OCI-LY1 (cell line): ENCODE measurements at regions not wholly inside any gene's neighbourhood (a gene's known extent, or its start where the extent isn't known, plus 50 kb on each side); places are given as distances from the start of the nearest gene placed in this dataset.

ENCODE experiments used
- H2AFZ ChIP-seq: fragments of 200-600 bp; sonication (generic), shearing (Covaris generic); 2 replicates; pipeline ENCODE4 v1.6.0; 2014; ENCODE audit warnings: antibody characterized with exemption, mild to moderate bottlenecking, low read length
- H3F3A ChIP-seq: fragments of 200-600 bp; sonication (generic), shearing (Covaris generic); 2 replicates; pipeline ENCODE4 v1.6.0; 2014; ENCODE audit warnings: mild to moderate bottlenecking, antibody characterized with exemption, low read length, moderate library complexity; ENCODE audit not compliant: insufficient read depth
- H3K27ac ChIP-seq: fragments of 200-600 bp; sonication (generic); 2 replicates; pipeline ENCODE4 v1.5.1; 2014; ENCODE audit warnings: low read length, mixed run types, mild to moderate bottlenecking, low read depth; ENCODE audit not compliant: poor library complexity, severe bottlenecking
- H3K27me3 ChIP-seq: fragments of 200-600 bp; sonication (generic); 2 replicates; pipeline ENCODE4 v1.6.0; 2014; ENCODE audit warnings: antibody characterized with exemption, mild to moderate bottlenecking, low read length, moderate library complexity; ENCODE audit not compliant: insufficient read depth
- H3K36me3 ChIP-seq: fragments of 200-600 bp; sonication (generic); 2 replicates; pipeline ENCODE4 v1.6.1; 2014; ENCODE audit warnings: mild to moderate bottlenecking, antibody characterized with exemption, low read length, moderate library complexity, mixed read lengths; ENCODE audit not compliant: insufficient read depth
- H3K4me1 ChIP-seq: fragments of 200-600 bp; sonication (generic); 2 replicates; pipeline ENCODE4 v1.5.1; 2014; ENCODE audit warnings: mild to moderate bottlenecking, low read length, moderate library complexity; ENCODE audit not compliant: insufficient read depth, severe bottlenecking
- H3K4me2 ChIP-seq: fragments of 200-600 bp; sonication (generic), shearing (Covaris generic); 2 replicates; pipeline ENCODE4 v1.6.1; 2014; ENCODE audit warnings: low read length
- H3K4me3 ChIP-seq: fragments of 200-600 bp; sonication (generic); 2 replicates; pipeline ENCODE4 v1.5.1; 2014; ENCODE audit warnings: low read length, low read depth, mild to moderate bottlenecking, mixed read lengths; ENCODE audit not compliant: poor library complexity, severe bottlenecking
- H3K79me2 ChIP-seq: fragments of 200-600 bp; shearing (Covaris generic); 2 replicates; pipeline ENCODE4 v1.6.1; 2016; ENCODE audit warnings: mixed run types, low read length, mixed read lengths; ENCODE audit not compliant: insufficient read depth
- H3K9ac ChIP-seq: fragments of 200-600 bp; sonication (generic), shearing (Covaris generic); 2 replicates; pipeline ENCODE4 v1.6.1; 2014; ENCODE audit warnings: mild to moderate bottlenecking, low read length, mixed read lengths
- H3K9me2 ChIP-seq: fragments of 200-600 bp; sonication (generic), shearing (Covaris generic); 2 replicates; pipeline ENCODE4 v1.6.1; 2014; ENCODE audit warnings: low read depth, mild to moderate bottlenecking, low read length, mixed read lengths
- H3K9me3 ChIP-seq: fragments of 200-600 bp; shearing (Covaris generic); 2 replicates; pipeline ENCODE4 v1.6.1; 2014; ENCODE audit warnings: low read length, mixed read lengths
- H4K20me1 ChIP-seq: fragments of 200-600 bp; sonication (generic), shearing (Covaris generic); 2 replicates; pipeline ENCODE4 v1.6.0; 2016; ENCODE audit warnings: mild to moderate bottlenecking, low read length; ENCODE audit not compliant: insufficient read depth
- EZH2 ChIP-seq: fragments of 200-600 bp; sonication (generic), shearing (Covaris generic); IDR thresholded peaks from 2 replicates; pipeline ENCODE4 v1.8.0; 2017; ENCODE audit warnings: borderline replicate concordance, mixed run types, mild to moderate bottlenecking, antibody characterized with exemption, low read length, moderate library complexity, mixed read lengths
- TF ChIP-seq, protein P1 (sequence below): fragments of 200-600 bp; sonication (generic), shearing (Covaris generic); IDR thresholded peaks from 2 replicates; pipeline ENCODE4 v1.5.1; 2017; ENCODE audit warnings: mild to moderate bottlenecking, antibody characterized with exemption, low read length, moderate library complexity, mixed read lengths

- no peaks in the 10 kb centered on the region for H3K27me3 ChIP-seq
- H3K27ac ChIP-seq: no peak overlapping the region
- H3K9me2 ChIP-seq: no peaks in the 10 kb centered on the region
- no peaks in the 10 kb centered on the region for H3K36me3 ChIP-seq
- H4K20me1 ChIP-seq: no peaks in the 10 kb centered on the region
- no peak overlapping the region for H3K9ac ChIP-seq
- H3K79me2 ChIP-seq: no peaks in the 10 kb centered on the region
- no peak overlapping the region for H2AFZ ChIP-seq
- no peak overlapping the region for H3K4me3 ChIP-seq
- TF ChIP-seq, protein P1, sequence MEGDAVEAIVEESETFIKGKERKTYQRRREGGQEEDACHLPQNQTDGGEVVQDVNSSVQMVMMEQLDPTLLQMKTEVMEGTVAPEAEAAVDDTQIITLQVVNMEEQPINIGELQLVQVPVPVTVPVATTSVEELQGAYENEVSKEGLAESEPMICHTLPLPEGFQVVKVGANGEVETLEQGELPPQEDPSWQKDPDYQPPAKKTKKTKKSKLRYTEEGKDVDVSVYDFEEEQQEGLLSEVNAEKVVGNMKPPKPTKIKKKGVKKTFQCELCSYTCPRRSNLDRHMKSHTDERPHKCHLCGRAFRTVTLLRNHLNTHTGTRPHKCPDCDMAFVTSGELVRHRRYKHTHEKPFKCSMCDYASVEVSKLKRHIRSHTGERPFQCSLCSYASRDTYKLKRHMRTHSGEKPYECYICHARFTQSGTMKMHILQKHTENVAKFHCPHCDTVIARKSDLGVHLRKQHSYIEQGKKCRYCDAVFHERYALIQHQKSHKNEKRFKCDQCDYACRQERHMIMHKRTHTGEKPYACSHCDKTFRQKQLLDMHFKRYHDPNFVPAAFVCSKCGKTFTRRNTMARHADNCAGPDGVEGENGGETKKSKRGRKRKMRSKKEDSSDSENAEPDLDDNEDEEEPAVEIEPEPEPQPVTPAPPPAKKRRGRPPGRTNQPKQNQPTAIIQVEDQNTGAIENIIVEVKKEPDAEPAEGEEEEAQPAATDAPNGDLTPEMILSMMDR: no peak
- TF ChIP-seq EZH2: no peak
- H3K9me3 ChIP-seq: no peaks in the 10 kb centered on the region
- H3K4me1 ChIP-seq: no peaks in the 10 kb centered on the region
- H3F3A ChIP-seq: no peaks in the 10 kb centered on the region
- H3K4me2 ChIP-seq: no peak overlapping the region
These were observed 437.6 kb downstream of the C6orf118 start for GRCh38 chr6:164871783-164872182.

DNA sequence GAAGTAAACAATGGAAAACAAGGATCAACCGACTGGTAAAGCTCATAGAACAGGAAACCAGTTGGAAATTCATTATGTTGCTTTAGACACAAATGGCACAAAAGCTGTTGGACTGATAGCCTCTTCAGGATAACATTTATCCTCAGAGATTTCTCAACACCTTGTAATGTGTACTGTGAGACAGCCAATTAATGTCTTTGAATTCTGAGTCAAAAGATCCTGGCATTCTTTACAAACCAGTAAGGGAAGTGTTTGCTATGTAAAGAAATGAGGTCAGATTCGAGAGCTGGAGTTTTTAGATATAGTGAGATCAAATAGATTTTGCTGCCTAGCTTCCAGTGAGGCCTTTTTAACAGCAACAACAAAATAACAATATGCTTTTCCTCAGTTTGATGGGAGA lies 439.2 kb downstream of the C6orf118 start:
- H3K4me2 ChIP-seq: no peak overlapping the region
- H3K79me2 ChIP-seq: no peaks in the 10 kb centered on the region
- H3K27ac ChIP-seq: no peak overlapping the region
- TF ChIP-seq EZH2: no peak
- TF ChIP-seq, protein P1: no peak
- no peaks in the 10 kb centered on the region for H4K20me1 ChIP-seq
- no peaks in the 10 kb centered on the region for H3F3A ChIP-seq
- no peaks in the 10 kb centered on the region for H3K9me2 ChIP-seq
- H2AFZ ChIP-seq: no peak overlapping the region
- H3K27me3 ChIP-seq: no peaks in the 10 kb centered on the region
- H3K9ac ChIP-seq: no peak overlapping the region
- no peak overlapping the region for H3K4me3 ChIP-seq
- H3K36me3 ChIP-seq: no peaks in the 10 kb centered on the region
- no peaks in the 10 kb centered on the region for H3K4me1 ChIP-seq
- no peaks in the 10 kb centered on the region for H3K9me3 ChIP-seq

DNA sequence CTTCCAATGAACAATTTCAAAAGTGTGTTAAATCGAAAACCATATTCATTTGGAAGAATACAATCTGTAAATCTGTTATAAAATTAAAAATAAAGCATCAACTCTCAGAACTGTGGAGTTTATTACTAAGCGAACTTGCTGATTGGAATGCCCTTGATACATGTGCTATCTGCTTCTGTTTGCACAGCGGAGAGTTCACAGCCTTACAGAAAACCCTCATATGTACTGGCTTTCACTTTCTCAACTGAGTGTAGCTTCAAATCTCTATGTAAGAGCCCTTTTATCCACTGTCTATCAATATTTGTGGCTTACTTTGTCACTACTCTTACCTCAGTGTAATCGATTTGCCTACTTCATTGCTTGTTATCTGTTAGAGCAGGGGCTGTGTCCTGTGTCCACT lies 447.4 kb downstream of the C6orf118 start:
- Histone ChIP-seq H3K9ac (no peak overlapping the region), H2AFZ (no peak overlapping the region), H3K27me3 (no peaks in the 10 kb centered on the region), H3K36me3 (no peaks in the 10 kb centered on the region), H3K27ac (no peak overlapping the region), H4K20me1 (no peaks in the 10 kb centered on the region), H3K4me2 (no peak overlapping the region), H3K9me3 (no peaks in the 10 kb centered on the region), H3F3A (no peaks in the 10 kb centered on the region), H3K9me2 (no peaks in the 10 kb centered on the region), H3K4me3 (no peak overlapping the region), H3K79me2 (no peaks in the 10 kb centered on the region), H3K4me1 (no peaks in the 10 kb centered on the region)
- TF ChIP-seq, protein P1: no peak
- TF ChIP-seq EZH2: no peak
